ENCODE measurements at regions not wholly inside any gene's neighbourhood (a gene's known extent, or its start where the extent isn't known, plus 50 kb on each side); places are given as distances from the start of the nearest gene placed in this dataset.
"Not testable (repeated sequence)": the region's sequence is repeated elsewhere in the genome, so short reads cannot be mapped to it uniquely, and the experiment has no call there.

GRCh38 chr6:79392094-79392493 is 145.1 kb downstream of the LCA5 start:
- DNase-seq, result no peak

DNA sequence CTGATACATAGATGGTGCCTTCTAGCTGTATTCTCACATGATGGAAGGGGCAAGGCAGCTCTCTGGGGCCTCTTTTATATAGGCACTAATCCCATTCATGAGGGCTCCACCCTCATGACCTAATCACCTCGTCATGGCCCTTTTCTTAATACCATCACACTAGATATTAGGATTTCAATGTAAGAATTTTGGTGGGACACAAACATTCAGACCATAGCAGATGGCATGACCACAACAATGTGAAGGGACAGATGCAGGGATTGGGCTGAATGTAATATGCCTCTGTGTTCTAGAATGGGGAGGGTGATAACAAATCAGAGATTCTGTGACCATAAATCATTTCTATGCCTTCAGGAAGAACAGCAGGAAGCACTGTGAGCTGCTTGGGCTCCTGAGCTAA is 145.8 kb downstream of the LCA5 start:
- no peak for DNase-seq

- no peak for DNase-seq
Measured at GRCh38 chr6:79385893-79386292, 151.3 kb downstream of the LCA5 start.

- no peak for DNase-seq
Measured at GRCh38 chr6:79385333-79385732, 150.9 kb upstream of the HMGN3 start.

DNA sequence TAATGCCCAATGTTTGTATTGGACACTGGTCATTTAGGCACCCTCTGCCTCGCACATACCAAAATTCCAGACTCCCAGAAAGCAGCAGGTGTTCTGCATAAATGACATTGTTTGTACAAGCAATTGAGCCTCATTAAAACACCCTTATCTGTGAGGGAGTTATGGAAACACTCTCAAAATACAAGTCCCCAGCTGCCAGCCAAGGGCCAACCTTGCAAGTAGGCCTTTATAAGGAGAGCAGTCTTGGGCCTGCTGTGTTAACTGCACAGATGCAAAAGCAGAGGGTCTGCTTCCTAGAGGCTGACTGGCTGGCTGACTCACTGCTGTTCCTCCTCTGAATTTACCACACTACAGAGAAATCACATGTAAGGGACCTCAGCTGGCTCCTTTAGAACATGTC is 150.4 kb upstream of the HMGN3 start:
- no peak for DNase-seq

DNA sequence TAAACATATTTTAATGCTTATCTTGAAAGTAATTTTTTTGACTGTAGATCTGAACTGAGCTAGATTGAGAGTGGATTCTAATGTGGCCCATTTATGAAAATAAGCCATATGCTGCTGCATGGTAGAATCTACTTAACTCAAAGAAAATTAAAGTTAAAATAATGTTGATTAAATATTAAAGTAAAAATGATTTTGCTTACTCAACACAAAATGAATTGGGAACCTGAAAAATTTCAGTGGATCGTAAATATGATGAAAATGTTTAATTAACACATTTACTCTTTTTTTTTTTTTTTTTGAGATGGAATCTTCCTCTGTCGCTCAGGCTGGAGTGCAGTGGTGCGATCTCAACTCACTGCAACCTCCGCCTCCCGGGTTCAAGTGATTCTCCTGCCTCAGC is 144.5 kb upstream of the HMGN3 start:
- DNase-seq, result no peak

GRCh38 chr6:79377888-79378348 is 143.4 kb upstream of the HMGN3 start:
- DNase-seq, result no peak

DNA sequence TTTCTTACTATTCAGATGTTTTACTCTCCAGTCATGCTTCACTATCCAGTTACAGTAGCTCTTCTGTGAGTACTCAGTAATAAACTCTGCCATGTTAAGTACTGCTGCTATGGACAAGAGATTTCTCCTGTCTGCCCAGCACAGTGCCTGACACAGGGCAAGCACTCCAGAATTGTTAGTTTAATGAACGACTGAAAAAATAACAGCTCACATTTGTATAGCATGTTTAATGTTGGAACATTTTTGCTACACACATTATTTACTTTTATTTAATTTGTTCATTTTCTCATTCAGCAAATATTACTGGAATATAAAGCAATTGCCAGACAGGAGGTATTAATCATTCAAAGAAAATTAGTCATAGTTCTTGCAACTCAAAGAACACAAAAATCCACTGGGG is 142.6 kb upstream of the HMGN3 start:
- DNase-seq, result no peak

- DNase-seq, result no peak
Measured at GRCh38 chr6:79375635-79376337, 141.3 kb upstream of the HMGN3 start.

DNA sequence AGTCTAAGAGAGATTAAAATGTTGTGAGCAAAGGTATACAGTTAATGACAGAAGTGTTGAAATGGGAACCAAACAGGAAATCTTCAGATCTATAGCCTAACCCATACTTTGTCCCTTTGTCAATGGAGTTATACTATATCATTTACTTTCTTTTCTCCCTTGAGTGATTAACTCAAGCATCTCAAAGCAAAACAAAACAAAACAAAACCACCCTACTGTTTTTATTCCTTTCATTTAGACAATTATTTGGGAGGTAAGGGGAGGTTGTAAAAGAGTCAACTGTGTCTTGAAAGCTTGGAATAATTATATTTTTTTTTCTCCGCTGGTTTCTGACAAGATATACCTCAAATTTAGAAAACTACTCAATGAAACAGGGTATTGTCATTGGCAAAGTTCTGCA is 139.8 kb upstream of the HMGN3 start:
- no peak for DNase-seq

DNA sequence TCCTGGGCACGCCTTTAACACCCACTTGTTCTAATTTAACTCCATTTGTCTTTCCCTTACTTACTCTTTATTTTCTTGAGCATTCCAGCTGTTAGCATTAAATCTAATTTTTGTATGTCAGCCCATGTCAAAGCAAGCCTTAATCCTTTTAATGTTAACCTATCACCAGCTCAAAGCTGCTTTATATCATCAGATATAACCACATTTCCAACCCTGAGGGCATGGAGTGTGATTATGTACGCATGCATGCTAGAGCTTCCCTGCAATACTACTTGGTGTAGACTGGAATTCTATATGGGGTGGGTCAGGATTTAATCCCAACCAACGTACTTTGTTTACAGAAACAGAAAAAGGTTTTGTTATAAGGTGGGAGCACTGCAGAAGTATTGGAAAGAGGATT is 139.4 kb upstream of the HMGN3 start:
- DNase-seq, result no peak

DNA sequence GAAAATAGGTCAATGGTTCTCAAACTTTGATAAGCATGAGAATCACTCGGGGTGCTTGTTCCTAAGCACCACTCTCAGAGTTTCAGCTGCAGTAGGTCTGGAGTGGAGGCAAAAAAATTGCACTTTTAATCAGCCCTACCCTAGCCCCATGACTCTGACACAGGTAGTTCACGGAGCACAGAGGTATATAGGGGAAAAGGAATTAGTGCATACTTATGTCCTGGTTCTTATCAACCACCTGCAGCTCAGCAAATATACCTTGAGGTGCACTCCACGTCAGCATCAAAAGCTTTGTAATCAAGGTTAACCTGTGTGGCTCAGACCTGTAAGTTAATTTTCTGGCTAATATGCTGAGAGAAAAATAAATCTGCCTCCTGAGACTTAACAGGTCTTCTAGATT is 138.8 kb upstream of the HMGN3 start:
- DNase-seq, result no peak

DNA sequence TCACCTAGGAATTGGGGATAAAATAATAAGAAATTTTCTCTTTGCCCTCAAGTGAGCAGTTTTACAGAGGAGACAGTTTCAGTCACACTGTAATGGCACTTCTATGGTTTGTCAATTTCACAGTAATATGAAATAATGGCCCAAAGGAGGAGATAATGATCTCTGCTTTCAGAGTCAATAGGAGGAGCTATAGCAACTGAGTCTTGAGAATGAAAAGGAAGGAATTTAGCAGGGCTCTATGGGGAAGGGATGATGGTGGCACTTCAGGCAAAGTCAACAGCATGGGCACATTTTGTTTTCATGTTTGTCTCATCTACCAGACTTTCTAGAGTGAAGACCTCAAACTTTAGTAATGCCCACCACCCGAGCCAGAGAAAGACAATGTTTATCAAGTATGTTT is 138.3 kb upstream of the HMGN3 start:
- DNase-seq, result no peak

- no peak for DNase-seq
Measured at GRCh38 chr6:79369026-79369425, 134.5 kb upstream of the HMGN3 start.

GRCh38 chr6:79363441-79363840 is 129.0 kb upstream of the HMGN3 start:
- not testable (repeated sequence) for DNase-seq

- not testable (repeated sequence) for DNase-seq
Measured at GRCh38 chr6:79361074-79361473, 126.6 kb upstream of the HMGN3 start.

GRCh38 chr6:79353226-79353625 is 118.7 kb upstream of the HMGN3 start:
- DNase-seq, result no peak

- no peak for DNase-seq
Measured at GRCh38 chr6:79338493-79338892, 104.0 kb upstream of the HMGN3 start.

GRCh38 chr6:79335133-79335674 is 100.7 kb upstream of the HMGN3 start:
- DNase-seq, result no peak

- DNase-seq, result no peak
Measured at GRCh38 chr6:79334674-79335073, 100.2 kb upstream of the HMGN3 start.

- DNase-seq, result no peak
Measured at GRCh38 chr6:79330704-79331103, 96.2 kb upstream of the HMGN3 start.

- DNase-seq, result no peak
Measured at GRCh38 chr6:79313254-79313653, 78.8 kb upstream of the HMGN3 start.

DNA sequence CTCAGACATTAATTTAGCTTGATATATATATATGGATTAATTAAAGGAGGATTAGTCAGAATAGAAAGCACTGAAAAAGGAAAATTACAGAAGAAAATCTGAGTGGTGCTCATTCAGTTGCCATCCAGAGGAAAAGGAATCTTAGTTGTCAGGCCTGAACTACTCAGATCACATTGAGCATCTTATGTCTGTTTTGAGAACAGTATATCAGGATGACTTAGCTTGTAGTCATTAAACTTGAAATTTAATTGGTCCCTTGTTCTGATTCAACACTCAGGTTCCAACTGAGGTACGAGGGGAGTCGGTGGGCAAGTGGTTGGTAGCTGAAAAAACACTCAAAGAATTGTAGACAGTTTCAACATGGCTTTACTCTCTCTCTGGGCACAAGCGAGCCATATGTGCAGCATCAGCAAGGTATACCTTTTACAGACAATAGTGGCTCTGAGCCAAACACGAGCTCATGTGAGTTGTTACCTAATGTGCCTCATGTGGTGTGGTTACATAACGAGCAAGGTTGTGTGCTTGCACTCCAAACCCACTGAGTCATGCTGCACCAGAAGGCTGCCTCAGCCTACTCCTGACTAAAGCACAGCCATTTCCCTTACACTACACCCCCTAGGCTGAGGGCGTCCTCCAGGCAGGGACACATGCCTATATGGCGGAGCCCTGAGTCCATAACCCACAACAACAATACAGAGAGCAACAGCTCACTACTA is 73.0 kb upstream of the HMGN3 start:
- no peak for DNase-seq

Measured in muscle of arm (tissue), 1 donor.